ENCODE measurements at regions not wholly inside any gene's neighbourhood (a gene's known extent, or its start where the extent isn't known, plus 50 kb on each side); places are given as distances from the start of the nearest gene placed in this dataset.

GRCh38 chr1:177476676-177477075 is 305.9 kb downstream of the BRINP2 start:
- Mint-ChIP-seq H3K27ac (no peak overlapping the region), H3K27me3 (no peaks in the 10 kb centered on the region), H3K4me1 (no peaks in the 10 kb centered on the region), H3K4me3 (no peak overlapping the region), H3K36me3 (no peaks in the 10 kb centered on the region), H3K9me3 (peaks cover 0 to 6% (median 3%) of the 10 kb centered on the region in 7 donors)
- H3K4me1 ChIP-seq (ENCODE audit: control insufficient read depth, insufficient read depth, low read length, poor library complexity, severe bottlenecking), result no peaks in the 10 kb centered on the region
- DNase-seq (no peak), ATAC-seq (ENCODE audit: low read depth in 2 of 2) (no peak)
- H3K36me3 ChIP-seq (ENCODE audit: control insufficient read depth, insufficient read depth, low read length), result no peaks in the 10 kb centered on the region
- H3K27ac ChIP-seq (ENCODE audit: insufficient read depth, low read length, poor library complexity, severe bottlenecking), result no peak overlapping the region
- no peaks in the 10 kb centered on the region for H3K9me3 ChIP-seq (ENCODE audit: control insufficient read depth in 2 of 2, low read length in 2 of 2)
- H3K27me3 ChIP-seq (ENCODE audit: control insufficient read depth, insufficient read depth, low read length), result no peaks in the 10 kb centered on the region
- H3K4me3 ChIP-seq (ENCODE audit: low read depth, low read length), result no peak overlapping the region

GRCh38 chr1:177472567-177472966 is 301.8 kb downstream of the BRINP2 start:
- DNase-seq (no peak), ATAC-seq (ENCODE audit: low read depth in 2 of 2) (no peak)
- Mint-ChIP-seq H3K36me3 (no peaks in the 10 kb centered on the region), H3K27me3 (no peaks in the 10 kb centered on the region), H3K27ac (no peak overlapping the region), H3K4me1 (no peaks in the 10 kb centered on the region), H3K4me3 (no peak overlapping the region), H3K9me3 (peaks cover 0 to 5% (median 0%) of the 10 kb centered on the region in 7 donors)
- Histone ChIP-seq H3K4me3 (ENCODE audit: low read depth, low read length) (no peak overlapping the region), H3K9me3 (ENCODE audit: control insufficient read depth in 2 of 2, low read length in 2 of 2) (no peaks in the 10 kb centered on the region), H3K4me1 (ENCODE audit: control insufficient read depth, insufficient read depth, low read length, poor library complexity, severe bottlenecking) (no peaks in the 10 kb centered on the region), H3K27me3 (ENCODE audit: control insufficient read depth, insufficient read depth, low read length) (no peaks in the 10 kb centered on the region), H3K27ac (ENCODE audit: insufficient read depth, low read length, poor library complexity, severe bottlenecking) (no peak overlapping the region), H3K36me3 (ENCODE audit: control insufficient read depth, insufficient read depth, low read length) (no peaks in the 10 kb centered on the region)

GRCh38 chr1:177471244-177471643 is 300.5 kb downstream of the BRINP2 start:
- peaks cover 0 to 5% (median 2%) of the 10 kb centered on the region in 7 donors for H3K9me3 Mint-ChIP-seq
- no peaks in the 10 kb centered on the region for H3K4me1 Mint-ChIP-seq
- H3K36me3 Mint-ChIP-seq, result no peaks in the 10 kb centered on the region
- no peak overlapping the region for H3K4me3 ChIP-seq (ENCODE audit: low read depth, low read length)
- no peaks in the 10 kb centered on the region for H3K9me3 ChIP-seq (ENCODE audit: control insufficient read depth in 2 of 2, low read length in 2 of 2)
- DNase-seq, result no peak
- H3K27ac ChIP-seq (ENCODE audit: insufficient read depth, low read length, poor library complexity, severe bottlenecking), result no peak overlapping the region
- no peak for ATAC-seq (ENCODE audit: low read depth in 2 of 2)
- no peaks in the 10 kb centered on the region for H3K27me3 ChIP-seq (ENCODE audit: control insufficient read depth, insufficient read depth, low read length)
- no peak overlapping the region for H3K27ac Mint-ChIP-seq
- H3K4me1 ChIP-seq (ENCODE audit: control insufficient read depth, insufficient read depth, low read length, poor library complexity, severe bottlenecking), result no peaks in the 10 kb centered on the region
- H3K27me3 Mint-ChIP-seq, result no peaks in the 10 kb centered on the region
- H3K36me3 ChIP-seq (ENCODE audit: control insufficient read depth, insufficient read depth, low read length), result no peaks in the 10 kb centered on the region
- H3K4me3 Mint-ChIP-seq, result no peak overlapping the region

GRCh38 chr1:177469519-177469918 is 298.8 kb downstream of the BRINP2 start:
- peaks cover 0 to 5% (median 4%) of the 10 kb centered on the region in 7 donors for H3K9me3 Mint-ChIP-seq
- no peaks in the 10 kb centered on the region for H3K4me1 ChIP-seq (ENCODE audit: control insufficient read depth, insufficient read depth, low read length, poor library complexity, severe bottlenecking)

GRCh38 chr1:177466286-177466685 is 295.5 kb downstream of the BRINP2 start:
- no peak for ATAC-seq (ENCODE audit: low read depth in 2 of 2)
- Histone ChIP-seq H3K27me3 (ENCODE audit: control insufficient read depth, insufficient read depth, low read length) (no peaks in the 10 kb centered on the region), H3K4me3 (ENCODE audit: low read depth, low read length) (no peak overlapping the region), H3K36me3 (ENCODE audit: control insufficient read depth, insufficient read depth, low read length) (no peaks in the 10 kb centered on the region), H3K9me3 (ENCODE audit: control insufficient read depth in 2 of 2, low read length in 2 of 2) (peaks cover 0 to 2% of the 10 kb centered on the region in 2 experiments), H3K27ac (ENCODE audit: insufficient read depth, low read length, poor library complexity, severe bottlenecking) (no peak overlapping the region), H3K4me1 (ENCODE audit: control insufficient read depth, insufficient read depth, low read length, poor library complexity, severe bottlenecking) (no peaks in the 10 kb centered on the region)
- H3K27ac Mint-ChIP-seq, result no peak overlapping the region
- H3K9me3 Mint-ChIP-seq, result peaks cover 1 to 7% (median 4%) of the 10 kb centered on the region in 7 donors
- H3K36me3 Mint-ChIP-seq, result no peaks in the 10 kb centered on the region
- DNase-seq, result no peak
- H3K27me3 Mint-ChIP-seq, result no peaks in the 10 kb centered on the region
- no peaks in the 10 kb centered on the region for H3K4me1 Mint-ChIP-seq
- no peak overlapping the region for H3K4me3 Mint-ChIP-seq

More at GRCh38 chr1:177469519-177469918, 298.8 kb downstream of the BRINP2 start:
- ATAC-seq (ENCODE audit: low read depth in 2 of 2), result no peak
- Mint-ChIP-seq H3K36me3 (no peaks in the 10 kb centered on the region), H3K27me3 (no peaks in the 10 kb centered on the region), H3K4me3 (no peak overlapping the region), H3K4me1 (no peaks in the 10 kb centered on the region), H3K27ac (no peak overlapping the region)
- H3K36me3 ChIP-seq (ENCODE audit: control insufficient read depth, insufficient read depth, low read length), result no peaks in the 10 kb centered on the region
- no peaks in the 10 kb centered on the region for H3K27me3 ChIP-seq (ENCODE audit: control insufficient read depth, insufficient read depth, low read length)
- H3K9me3 ChIP-seq (ENCODE audit: control insufficient read depth in 2 of 2, low read length in 2 of 2), result no peaks in the 10 kb centered on the region
- DNase-seq, result no peak
- H3K4me3 ChIP-seq (ENCODE audit: low read depth, low read length), result no peak overlapping the region
- H3K27ac ChIP-seq (ENCODE audit: insufficient read depth, low read length, poor library complexity, severe bottlenecking), result no peak overlapping the region

- no peaks in the 10 kb centered on the region for H3K4me1 Mint-ChIP-seq
- DNase-seq, result no peak
- H3K4me3 Mint-ChIP-seq, result no peak overlapping the region
Observed at GRCh38 chr1:177464686-177465085, 293.9 kb downstream of the BRINP2 start.

GRCh38 chr1:177451191-177451590 is 280.4 kb downstream of the BRINP2 start:
- H3K27ac ChIP-seq (ENCODE audit: insufficient read depth, low read length, poor library complexity, severe bottlenecking), result no peak overlapping the region
- ATAC-seq (ENCODE audit: low read depth in 2 of 2) (no peak), DNase-seq (no peak)
- H3K27me3 ChIP-seq (ENCODE audit: control insufficient read depth, insufficient read depth, low read length), result no peaks in the 10 kb centered on the region
- H3K4me3 Mint-ChIP-seq, result no peak overlapping the region
- H3K27me3 Mint-ChIP-seq, result no peaks in the 10 kb centered on the region
- no peak overlapping the region for H3K27ac Mint-ChIP-seq
- no peaks in the 10 kb centered on the region for H3K9me3 ChIP-seq (ENCODE audit: control insufficient read depth in 2 of 2, low read length in 2 of 2)
- no peak overlapping the region for H3K4me3 ChIP-seq (ENCODE audit: low read depth, low read length)
- H3K9me3 Mint-ChIP-seq, result peaks cover 0 to 22% (median 3%) of the 10 kb centered on the region in 7 donors
- H3K4me1 Mint-ChIP-seq, result no peaks in the 10 kb centered on the region
- no peaks in the 10 kb centered on the region for H3K36me3 ChIP-seq (ENCODE audit: control insufficient read depth, insufficient read depth, low read length)
- H3K4me1 ChIP-seq (ENCODE audit: control insufficient read depth, insufficient read depth, low read length, poor library complexity, severe bottlenecking), result no peaks in the 10 kb centered on the region
- H3K36me3 Mint-ChIP-seq, result no peaks in the 10 kb centered on the region

More at GRCh38 chr1:177464686-177465085, 293.9 kb downstream of the BRINP2 start:
- peaks cover 4 to 9% (median 6%) of the 10 kb centered on the region in 7 donors for H3K9me3 Mint-ChIP-seq
- Histone ChIP-seq H3K27ac (ENCODE audit: insufficient read depth, low read length, poor library complexity, severe bottlenecking) (no peak overlapping the region), H3K4me3 (ENCODE audit: low read depth, low read length) (no peak overlapping the region), H3K27me3 (ENCODE audit: control insufficient read depth, insufficient read depth, low read length) (no peaks in the 10 kb centered on the region), H3K36me3 (ENCODE audit: control insufficient read depth, insufficient read depth, low read length) (no peaks in the 10 kb centered on the region), H3K9me3 (ENCODE audit: control insufficient read depth in 2 of 2, low read length in 2 of 2) (peaks cover 0 to 4% of the 10 kb centered on the region in 2 experiments), H3K4me1 (ENCODE audit: control insufficient read depth, insufficient read depth, low read length, poor library complexity, severe bottlenecking) (no peaks in the 10 kb centered on the region)
- H3K36me3 Mint-ChIP-seq, result no peaks in the 10 kb centered on the region
- no peaks in the 10 kb centered on the region for H3K27me3 Mint-ChIP-seq
- H3K27ac Mint-ChIP-seq, result no peak overlapping the region
- ATAC-seq (ENCODE audit: low read depth in 2 of 2), result no peak

- H3K27ac ChIP-seq (ENCODE audit: insufficient read depth, low read length, poor library complexity, severe bottlenecking), result no peak overlapping the region
- no peaks in the 10 kb centered on the region for H3K27me3 ChIP-seq (ENCODE audit: control insufficient read depth, insufficient read depth, low read length)
- H3K9me3 ChIP-seq (ENCODE audit: control insufficient read depth in 2 of 2, low read length in 2 of 2), result no peaks in the 10 kb centered on the region
- no peaks in the 10 kb centered on the region for H3K4me1 Mint-ChIP-seq
- no peaks in the 10 kb centered on the region for H3K36me3 ChIP-seq (ENCODE audit: control insufficient read depth, insufficient read depth, low read length)
- H3K27ac Mint-ChIP-seq, result no peak overlapping the region
- H3K9me3 Mint-ChIP-seq, result peaks cover 0 to 27% (median 2%) of the 10 kb centered on the region in 7 donors
- no peak overlapping the region for H3K4me3 ChIP-seq (ENCODE audit: low read depth, low read length)
- no peaks in the 10 kb centered on the region for H3K36me3 Mint-ChIP-seq
- H3K27me3 Mint-ChIP-seq, result no peaks in the 10 kb centered on the region
- ATAC-seq (ENCODE audit: low read depth in 2 of 2) (no peak), DNase-seq (no peak)
- H3K4me3 Mint-ChIP-seq, result no peak overlapping the region
- no peaks in the 10 kb centered on the region for H3K4me1 ChIP-seq (ENCODE audit: control insufficient read depth, insufficient read depth, low read length, poor library complexity, severe bottlenecking)
Observed at GRCh38 chr1:177448652-177449357, 278.0 kb downstream of the BRINP2 start.
